IMR-90 (cell line): ENCODE measurements at regions not wholly inside any gene's neighbourhood (a gene's known extent, or its start where the extent isn't known, plus 50 kb on each side); places are given as distances from the start of the nearest gene placed in this dataset.

Experiments used
- ATAC-seq: fragments of 200-7000 bp; cut with Tn5 transposase; 2 replicates; pipeline ENCODE4 v1.9.1; 2020; ENCODE audit warnings: low read depth, mild to moderate bottlenecking, moderate library complexity
- BruUV-seq: library from RNA; stranded (reverse); fragments of 400-500 nt; replicated peaks from 2 replicates; lab custom pipeline; 2021; lab: Mats Ljungman, UMichigan
- CTCF ChIA-PET: fragments of 300-600 bp; formaldehyde crosslinking; extraction: SDS; loops from one replicate; lab custom pipeline; 2021; ENCODE audit warnings: antibody characterized with exemption; lab: Yijun Ruan, JAX
- POLR2A ChIA-PET: fragments of 300-600 bp; sonication (Branson Sonifier 250); formaldehyde crosslinking; loops from one replicate; lab custom pipeline; 2022; ENCODE audit warnings: antibody characterized with exemption; ENCODE audit not compliant: unreplicated experiment; lab: Charles Lee
- DNase-seq: peaks from one replicate; pipeline ENCODE4 v3.0.0; 2013
- H2AFZ ChIP-seq: replicated peaks from 2 replicates; pipeline ENCODE3; 2013; ENCODE audit warnings: low read length, mild to moderate bottlenecking; ENCODE audit not compliant: poor library complexity
- H2AK5ac ChIP-seq: 2 replicates; pipeline ENCODE4 v1.6.1; 2013; ENCODE audit warnings: low read depth, low read length, inconsistent platforms
- H2AK9ac ChIP-seq: replicated peaks from 2 replicates; pipeline ENCODE3; 2013; ENCODE audit warnings: mild to moderate bottlenecking, low read depth, low read length, moderate library complexity; ENCODE audit not compliant: poor library complexity
- H2BK120ac ChIP-seq: 2 replicates; pipeline ENCODE4 v1.6.1; 2013; ENCODE audit warnings: low read depth, low read length, inconsistent platforms
- H2BK15ac ChIP-seq: 3 replicates; pipeline ENCODE4 v1.6.1; 2013; ENCODE audit warnings: low read depth, low read length, inconsistent platforms
- H2BK20ac ChIP-seq: 2 replicates; pipeline ENCODE4 v1.6.1; 2013; ENCODE audit warnings: low read depth, mild to moderate bottlenecking, inconsistent platforms, low read length, moderate library complexity
- H2BK5ac ChIP-seq: 2 replicates; pipeline ENCODE4 v1.6.1; 2013; ENCODE audit warnings: mild to moderate bottlenecking, low read depth, low read length, inconsistent platforms; ENCODE audit not compliant: poor library complexity, severe bottlenecking
- H3K14ac ChIP-seq: replicated peaks from 2 replicates; pipeline ENCODE4 v1.6.1; 2013; ENCODE audit warnings: low read depth, low read length, inconsistent platforms
- H3K18ac ChIP-seq: 2 replicates; pipeline ENCODE4 v1.6.1; 2013; ENCODE audit warnings: low read depth, low read length, control low read depth
- H3K23ac ChIP-seq: 2 replicates; pipeline ENCODE4 v1.6.1; 2013; ENCODE audit warnings: low read depth, low read length, inconsistent platforms
- H3K27ac ChIP-seq: 2 replicates; pipeline ENCODE4 v1.5.1; 2013; ENCODE audit warnings: mild to moderate bottlenecking, control low read depth, low read length; ENCODE audit not compliant: insufficient read depth
- H3K27me3 ChIP-seq: 2 replicates; pipeline ENCODE4 v1.6.1; 2013; ENCODE audit warnings: low read length; ENCODE audit not compliant: control insufficient read depth, insufficient read depth
- H3K36me3 ChIP-seq: 2 replicates; pipeline ENCODE4 v1.6.1; 2013; ENCODE audit warnings: low read length, mixed read lengths; ENCODE audit not compliant: control insufficient read depth, insufficient read depth
- H3K4ac ChIP-seq: 2 replicates; pipeline ENCODE4 v1.6.1; 2013; ENCODE audit warnings: low read depth, low read length, inconsistent platforms
- H3K4me1 ChIP-seq: 2 replicates; pipeline ENCODE4 v1.6.1; 2013; ENCODE audit warnings: low read length, mixed read lengths; ENCODE audit not compliant: control insufficient read depth, insufficient read depth
- H3K4me2 ChIP-seq: 2 replicates; pipeline ENCODE4 v1.6.1; 2013; ENCODE audit warnings: low read depth, mild to moderate bottlenecking, control low read depth, low read length, moderate library complexity
- H3K4me3 ChIP-seq: 2 replicates; pipeline ENCODE4 v1.5.1; 2013; ENCODE audit warnings: low read depth, mild to moderate bottlenecking, control low read depth, low read length, moderate library complexity; ENCODE audit not compliant: insufficient read depth
- H3K56ac ChIP-seq: 2 replicates; pipeline ENCODE4 v1.6.1; 2013; ENCODE audit warnings: low read length, inconsistent platforms; ENCODE audit not compliant: insufficient read depth; ENCODE audit errors: extremely low read depth
- H3K79me1 ChIP-seq, 2 experiments: 2 replicates each; pipeline ENCODE4 v1.6.1; 2013; ENCODE audit warnings: low read length in 2 of 2, inconsistent platforms in 1 of 2, low read depth in 1 of 2
- H3K9ac ChIP-seq: 2 replicates; pipeline ENCODE4 v1.6.1; 2013; ENCODE audit warnings: low read depth, low read length, control low read depth
- H3K9me1 ChIP-seq: 2 replicates; pipeline ENCODE4 v1.6.1; 2013; ENCODE audit warnings: low read length, inconsistent platforms; ENCODE audit not compliant: insufficient read depth
- H3K9me3 ChIP-seq: 2 replicates; pipeline ENCODE4 v1.6.1; 2013; ENCODE audit warnings: low read length; ENCODE audit not compliant: control insufficient read depth, insufficient read depth
- H4K20me1 ChIP-seq: 2 replicates; pipeline ENCODE4 v1.6.1; 2013; ENCODE audit warnings: low read length, inconsistent platforms; ENCODE audit not compliant: insufficient read depth
- H4K5ac ChIP-seq: 2 replicates; pipeline ENCODE4 v1.6.1; 2013; ENCODE audit warnings: mild to moderate bottlenecking, low read depth, low read length, control low read depth
- H4K8ac ChIP-seq, 2 experiments: 2 replicates each; pipeline ENCODE4 v1.6.1; 2013; ENCODE audit warnings: low read depth in 2 of 2, low read length in 2 of 2, control low read depth in 1 of 2, inconsistent platforms in 1 of 2
- H4K91ac ChIP-seq: 2 replicates; pipeline ENCODE4 v1.6.1; 2013; ENCODE audit warnings: low read depth, low read length, inconsistent platforms; ENCODE audit not compliant: insufficient read depth
- BHLHE40 ChIP-seq: fragments of 150-350 bp; IDR thresholded peaks from 2 replicates; pipeline ENCODE4 v1.6.1; 2016; ENCODE audit warnings: mild to moderate bottlenecking, low read depth, low read length
- CTCF ChIP-seq: conservative IDR thresholded peaks from 2 replicates; pipeline ENCODE4 v1.5.1; 2012; ENCODE audit warnings: mild to moderate bottlenecking, low read depth, low read length, improper control_type of control experiment
- ELK1 ChIP-seq: fragments of 150-350 bp; IDR thresholded peaks from 2 replicates; pipeline ENCODE4 v1.6.1; 2016; ENCODE audit warnings: low read depth, mild to moderate bottlenecking, low read length, moderate library complexity, borderline replicate concordance
- FOS ChIP-seq: fragments of 150-350 bp; IDR thresholded peaks from 2 replicates; pipeline ENCODE4 v1.6.1; 2016; ENCODE audit warnings: low read depth, low read length
- MAFK ChIP-seq: IDR thresholded peaks from 2 replicates; pipeline ENCODE4 v1.6.1; 2012; ENCODE audit warnings: low read depth, low read length, improper control_type of control experiment
- MXI1 ChIP-seq: IDR thresholded peaks from 2 replicates; pipeline ENCODE4 v1.6.1; 2012; ENCODE audit warnings: low read depth, mild to moderate bottlenecking, low read length, moderate library complexity, borderline replicate concordance
- NFE2L2 ChIP-seq: fragments of 150-350 bp; IDR thresholded peaks from 2 replicates; pipeline ENCODE4 v1.6.1; 2016; ENCODE audit warnings: low read depth, mild to moderate bottlenecking, low read length
- POLR2A ChIP-seq: IDR thresholded peaks from 2 replicates; pipeline ENCODE4 v1.6.1; 2012; ENCODE audit warnings: mild to moderate bottlenecking, low read depth, low read length
- SMC3 ChIP-seq: fragments of 150-350 bp; IDR thresholded peaks from 2 replicates; pipeline ENCODE4 v1.6.1; 2016; ENCODE audit warnings: low read depth, mild to moderate bottlenecking, antibody characterized with exemption, low read length, moderate library complexity
- USF2 ChIP-seq: fragments of 150-350 bp; IDR thresholded peaks from 2 replicates; pipeline ENCODE4 v1.6.1; 2017; ENCODE audit warnings: mild to moderate bottlenecking, antibody characterized with exemption, low read length, low read depth
- WGBS, 2 experiments: methylation state at CpG; one replicate each; pipeline versions ENCODE4 v1.1.5 to v1.1.7; 2013; ENCODE audit warnings: missing lambda C conversion rate in 2 of 2; ENCODE audit not compliant: insufficient read length in 1 of 2; ENCODE audit errors: extremely low coverage in 2 of 2; 5-methylcytosine and 5-hydroxymethylcytosine counted together
- dilution Hi-C: fragments of 300-500 bp; cut with HindIII; formaldehyde crosslinking; loops from one replicate; pipeline ENCODE4 v1.14.3; 2018; ENCODE audit warnings: low sequenced_read_pairs; ENCODE audit not compliant: unreplicated experiment
- in situ Hi-C: fragments of 300-500 bp; cut with MboI; formaldehyde crosslinking; loops from 3 replicates; pipeline ENCODE4 v1.14.3; 2019; ENCODE audit warnings: low sequenced_read_pairs, inconsistent platforms, mixed read lengths
- intact Hi-C: fragments of 100-400 bp; cut with micrococcal nuclease; formaldehyde crosslinking; loops from 2 replicates; pipeline ENCODE4 v1.10.0; 2022

DNA sequence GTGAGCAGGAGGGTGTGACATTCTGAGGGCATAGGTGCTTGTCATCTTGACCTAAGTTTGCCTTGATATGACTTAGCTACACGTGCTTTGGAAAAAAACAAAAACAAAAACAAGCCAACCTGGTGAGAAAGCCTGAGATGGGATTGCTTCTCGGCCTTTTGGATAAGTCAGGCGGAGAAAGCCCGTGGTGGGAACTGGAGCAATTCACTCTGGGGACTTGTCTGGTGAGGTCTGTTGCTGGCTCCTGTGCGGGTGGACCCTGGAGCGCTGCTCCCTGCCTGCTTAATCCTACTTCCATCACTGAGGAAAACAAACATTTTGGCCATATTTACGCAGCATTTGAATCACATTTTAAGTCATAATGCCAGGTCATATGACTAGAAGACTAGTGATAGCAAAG is 100.3 kb downstream of the SNX19 start:
- no peak overlapping the region for H4K8ac ChIP-seq
- H3K79me1 ChIP-seq: no peaks in the 10 kb centered on the region
- no peak overlapping the region for H3K56ac ChIP-seq
- H3K9me1 ChIP-seq: no peaks in the 10 kb centered on the region
- ChIA-PET POLR2A (no interaction called here), CTCF (no interaction called here)
- ATAC-seq (no peak), DNase-seq (no peak)
- H3K36me3 ChIP-seq: no peaks in the 10 kb centered on the region
- intact Hi-C loops: no loop called here
- no peak overlapping the region for H2AK5ac ChIP-seq
- no peak for TF ChIP-seq SMC3
- no peak for TF ChIP-seq POLR2A
- TF ChIP-seq CTCF: no peak
- TF ChIP-seq NFE2L2: no peak
- no peak for TF ChIP-seq MXI1
- TF ChIP-seq USF2: no peak
- no peak for TF ChIP-seq MAFK
- TF ChIP-seq FOS: no peak
- no peak for TF ChIP-seq ELK1
- no peak for TF ChIP-seq BHLHE40
- H3K9ac ChIP-seq: no peak overlapping the region
- no TSS peak for BruUV-seq
- H2BK15ac ChIP-seq: no peak overlapping the region
- dilution Hi-C loops: no loop called here
- WGBS, 2 experiments: 60% methylated on average over 1 of the region's 7 CpGs; no CpG with 5 or more reads in 1 of the 2 experiments
- H2BK5ac ChIP-seq: no peak overlapping the region
- no peak overlapping the region for H2BK120ac ChIP-seq
- H2BK20ac ChIP-seq: no peak overlapping the region
- no peaks in the 10 kb centered on the region; the same call in 1 of the 2 replicates for H3K4me1 ChIP-seq
- H2AFZ ChIP-seq: no peak overlapping the region
- H2AK9ac ChIP-seq: no peak overlapping the region
- no peaks in the 10 kb centered on the region for H4K20me1 ChIP-seq
- H3K4me3 ChIP-seq: no peak overlapping the region
- H3K23ac ChIP-seq: no peak overlapping the region
- H4K91ac ChIP-seq: no peak overlapping the region
- H3K18ac ChIP-seq: no peak overlapping the region
- peaks cover 47% of the 10 kb centered on the region for H3K27me3 ChIP-seq
- no peak overlapping the region for H3K4ac ChIP-seq
- H3K9me3 ChIP-seq: no peaks in the 10 kb centered on the region
- no peak overlapping the region for H3K27ac ChIP-seq
- in situ Hi-C loops: no loop called here
- H3K4me2 ChIP-seq: no peak overlapping the region
- no peak overlapping the region for H4K5ac ChIP-seq
- no peak overlapping the region for H3K14ac ChIP-seq
